ENCODE measurements at regions not wholly inside any gene's neighbourhood (a gene's known extent, or its start where the extent isn't known, plus 50 kb on each side); places are given as distances from the start of the nearest gene placed in this dataset.

DNA sequence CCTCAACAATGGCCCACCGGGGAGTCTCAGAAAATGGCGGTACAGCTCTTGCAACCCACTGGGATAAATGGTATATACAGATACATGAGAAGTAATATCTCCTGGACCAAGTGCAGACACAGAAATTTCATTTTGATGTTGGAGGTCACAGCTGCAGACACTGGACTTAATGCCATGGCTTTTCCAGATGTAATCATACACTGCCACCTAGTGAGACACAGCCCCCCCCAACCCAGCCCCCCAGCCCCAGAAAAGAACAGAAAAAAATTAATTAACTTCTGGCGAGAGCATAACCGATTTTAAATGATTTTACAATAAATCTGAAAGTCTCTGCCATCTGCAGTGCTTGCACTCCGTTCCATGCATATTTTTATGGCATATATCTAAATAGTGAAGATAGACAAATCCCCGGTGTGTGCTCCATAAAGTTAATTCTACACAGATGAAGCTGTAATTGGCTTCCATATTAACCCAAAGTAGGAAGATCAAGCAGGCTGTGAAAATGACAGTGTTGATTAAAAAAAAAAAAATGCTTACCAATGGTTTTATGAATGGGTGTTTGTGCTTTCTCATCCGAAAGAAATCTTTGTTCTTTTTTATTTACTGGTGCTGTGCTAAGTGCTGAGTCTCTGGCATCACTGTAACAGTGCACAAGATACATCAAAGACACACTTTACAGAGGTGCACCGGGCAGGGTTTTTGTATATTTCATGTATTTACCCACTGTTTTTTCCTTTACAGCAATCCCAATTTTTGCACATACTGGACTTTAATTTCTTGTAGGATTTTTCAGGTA lies 804.1 kb downstream of the TFAP2A start:
- TF ChIP-seq GATA3 (IDR thresholded peaks at IDR 0.05; ENCODE audit: low read depth, low read length) (no peak), GATA2 (IDR thresholded peaks at IDR 0.05; ENCODE audit: low read depth, low read length) (no peak)

Data from SH-SY5Y (cell line).